Brain microvascular endothelial cell (primary cell): ENCODE measurements at regions not wholly inside any gene's neighbourhood (a gene's known extent, or its start where the extent isn't known, plus 50 kb on each side); places are given as distances from the start of the nearest gene placed in this dataset.

ENCODE experiments used
- DNase-seq: peaks from one replicate; pipeline ENCODE4 v3.0.0-alpha.2; 2020
- H3K27ac ChIP-seq: fragments of 250-450 bp; sonication (Bioruptor Pico); 2 replicates; pipeline ENCODE4 v1.5.1; 2020; ENCODE audit warnings: mild to moderate bottlenecking, moderate library complexity
- H3K27me3 ChIP-seq: fragments of 250-450 bp; sonication (Bioruptor Pico); replicated peaks from 2 replicates; pipeline ENCODE4 v1.5.1; 2020; ENCODE audit warnings: mild to moderate bottlenecking
- H3K36me3 ChIP-seq: fragments of 250-450 bp; sonication (Bioruptor Pico); replicated peaks from 2 replicates; pipeline ENCODE4 v1.5.1; 2020; ENCODE audit warnings: mild to moderate bottlenecking
- H3K4me3 ChIP-seq: 2 replicates; pipeline ENCODE4 v1.5.1; 2011; ENCODE audit warnings: low read depth, mild to moderate bottlenecking, control low read depth, low read length, moderate library complexity
- in situ Hi-C: cut with HindIII; loops from 2 replicates; pipeline ENCODE4 v1.10.0; 2017; ENCODE audit warnings: low sequenced_read_pairs, low pct_ligation_motif_present
- TF ChIP-seq, protein P1 (sequence below): IDR thresholded peaks from 2 replicates; pipeline ENCODE4 v1.5.1; 2011; ENCODE audit warnings: low read depth, mild to moderate bottlenecking, moderate library complexity, low read length, control low read depth, inconsistent platforms; ENCODE audit errors: missing control alignments

GRCh38 chr10:23675585-23675984 lies 236.7 kb downstream of the OTUD1 start:
- H3K4me3 ChIP-seq = no peak overlapping the region
- in situ Hi-C loops = no loop called here
- TF ChIP-seq, protein P1, sequence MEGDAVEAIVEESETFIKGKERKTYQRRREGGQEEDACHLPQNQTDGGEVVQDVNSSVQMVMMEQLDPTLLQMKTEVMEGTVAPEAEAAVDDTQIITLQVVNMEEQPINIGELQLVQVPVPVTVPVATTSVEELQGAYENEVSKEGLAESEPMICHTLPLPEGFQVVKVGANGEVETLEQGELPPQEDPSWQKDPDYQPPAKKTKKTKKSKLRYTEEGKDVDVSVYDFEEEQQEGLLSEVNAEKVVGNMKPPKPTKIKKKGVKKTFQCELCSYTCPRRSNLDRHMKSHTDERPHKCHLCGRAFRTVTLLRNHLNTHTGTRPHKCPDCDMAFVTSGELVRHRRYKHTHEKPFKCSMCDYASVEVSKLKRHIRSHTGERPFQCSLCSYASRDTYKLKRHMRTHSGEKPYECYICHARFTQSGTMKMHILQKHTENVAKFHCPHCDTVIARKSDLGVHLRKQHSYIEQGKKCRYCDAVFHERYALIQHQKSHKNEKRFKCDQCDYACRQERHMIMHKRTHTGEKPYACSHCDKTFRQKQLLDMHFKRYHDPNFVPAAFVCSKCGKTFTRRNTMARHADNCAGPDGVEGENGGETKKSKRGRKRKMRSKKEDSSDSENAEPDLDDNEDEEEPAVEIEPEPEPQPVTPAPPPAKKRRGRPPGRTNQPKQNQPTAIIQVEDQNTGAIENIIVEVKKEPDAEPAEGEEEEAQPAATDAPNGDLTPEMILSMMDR = no peak
- H3K27ac ChIP-seq = no peak overlapping the region
- no peaks in the 10 kb centered on the region for H3K36me3 ChIP-seq
- no peaks in the 10 kb centered on the region for H3K27me3 ChIP-seq
- no peak for DNase-seq

- DNase-seq = no peak
- in situ Hi-C loops = no loop called here
- TF ChIP-seq, protein P1 = no peak
- H3K27me3 ChIP-seq = no peaks in the 10 kb centered on the region
- H3K27ac ChIP-seq = no peak overlapping the region
- H3K4me3 ChIP-seq = no peak overlapping the region
- H3K36me3 ChIP-seq = no peaks in the 10 kb centered on the region
Measured at GRCh38 chr10:23676296-23676695, 237.4 kb downstream of the OTUD1 start.

DNA sequence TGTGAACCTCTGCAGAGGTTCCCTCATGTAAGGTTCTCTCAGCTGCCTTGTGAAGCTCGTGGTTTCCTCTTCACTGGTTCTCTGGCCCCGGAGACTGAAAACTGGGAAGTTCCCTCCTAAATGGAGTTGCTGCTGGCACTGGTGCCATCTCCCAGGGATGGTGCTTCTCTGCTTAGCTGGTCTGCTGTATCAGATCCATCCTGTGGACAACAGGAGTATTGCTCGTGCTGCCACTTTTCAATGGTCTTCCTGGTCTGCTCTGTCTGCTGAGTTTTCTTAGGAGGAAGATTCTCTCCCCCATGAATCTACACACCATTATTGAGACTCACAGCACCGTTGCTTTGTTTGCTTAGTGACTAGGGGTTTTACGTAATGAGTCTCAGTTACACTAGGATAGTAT lies 247.8 kb downstream of the OTUD1 start:
- in situ Hi-C loops = no loop called here
- Histone ChIP-seq H3K4me3 (no peak overlapping the region), H3K36me3 (no peaks in the 10 kb centered on the region), H3K27ac (no peak overlapping the region), H3K27me3 (no peaks in the 10 kb centered on the region)
- TF ChIP-seq, protein P1 = no peak
- no peak for DNase-seq

- TF ChIP-seq, protein P1 = no peak
- H3K4me3 ChIP-seq = no peak overlapping the region
- DNase-seq = no peak
- no peaks in the 10 kb centered on the region for H3K36me3 ChIP-seq
- no peak overlapping the region for H3K27ac ChIP-seq
- peaks cover 22% of the 10 kb centered on the region for H3K27me3 ChIP-seq
- in situ Hi-C loops = no loop called here
Measured at GRCh38 chr10:23692736-23693135, 253.9 kb downstream of the OTUD1 start.

DNA sequence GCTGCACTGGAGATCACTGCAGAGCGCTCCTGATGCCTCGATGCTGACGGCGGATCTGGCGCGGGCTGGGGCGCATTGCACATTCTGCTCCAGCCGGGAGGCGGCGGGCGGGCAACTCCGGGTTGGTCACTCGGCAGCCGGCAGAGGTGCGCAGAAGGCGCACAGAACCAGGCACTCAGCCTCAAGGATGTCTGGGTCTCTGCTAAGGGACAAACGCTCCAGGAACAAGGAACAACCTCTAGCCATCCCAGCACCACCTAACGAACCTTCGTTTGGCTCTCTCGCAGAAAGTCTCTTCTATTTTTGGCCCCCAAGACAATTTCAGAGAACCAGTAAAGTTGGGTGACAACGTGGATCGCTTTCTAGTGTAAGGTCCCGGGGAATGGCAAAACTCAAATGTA lies 254.6 kb downstream of the OTUD1 start:
- DNase-seq = no peak
- TF ChIP-seq, protein P1 = peak; percentile 21
- peaks cover 22% of the 10 kb centered on the region for H3K27me3 ChIP-seq
- no peak overlapping the region for H3K4me3 ChIP-seq
- in situ Hi-C loops = no loop called here
- no peaks in the 10 kb centered on the region for H3K36me3 ChIP-seq
- no peak overlapping the region for H3K27ac ChIP-seq

- H3K27ac ChIP-seq = no peak overlapping the region
- DNase-seq = no peak
- in situ Hi-C loops = no loop called here
- TF ChIP-seq, protein P1 = no peak
- H3K27me3 ChIP-seq = peaks cover 22% of the 10 kb centered on the region
- H3K4me3 ChIP-seq = no peak overlapping the region
- H3K36me3 ChIP-seq = no peaks in the 10 kb centered on the region
Measured at GRCh38 chr10:23693925-23694324, 255.1 kb downstream of the OTUD1 start.
